Right atrium auricular region (tissue), 2 donors: ENCODE measurements at regions not wholly inside any gene's neighbourhood (a gene's known extent, or its start where the extent isn't known, plus 50 kb on each side); places are given as distances from the start of the nearest gene placed in this dataset.

Source experiments
- DNase-seq: peaks from one replicate; pipeline ENCODE4 v3.0.0-alpha.2; 2019; ENCODE audit warnings: low spot score
- H3K27ac ChIP-seq, 2 donors: fragments of 200-600 bp; sonication (generic); 1 replicate in 1 of 2; 2 replicates in 1 of 2; pipeline ENCODE4 v1.5.1; 2016 to 2019
- H3K27me3 ChIP-seq, 2 donors: fragments of 200-600 bp; sonication (generic); one replicate each; pipeline versions ENCODE4 v1.5.1 to v1.6.0; 2017 to 2019
- H3K36me3 ChIP-seq: fragments of 200-600 bp; sonication (generic); one replicate; pipeline ENCODE4 v1.5.1; 2016
- H3K4me1 ChIP-seq, 2 donors: fragments of 200-600 bp; sonication (generic); one replicate each; pipeline versions ENCODE4 v1.5.1 to v1.6.0; 2017 to 2019
- H3K4me3 ChIP-seq, 2 donors: fragments of 200-600 bp; sonication (generic); 1 replicate in 1 of 2; 2 replicates in 1 of 2; pipeline ENCODE4 v1.5.1; 2017 to 2019; ENCODE audit warnings: mild to moderate bottlenecking in 1 of 2, moderate library complexity in 1 of 2
- H3K9me3 ChIP-seq, 2 donors: fragments of 200-600 bp; sonication (generic); one replicate each; pipeline ENCODE4 v1.5.1; 2019
- CTCF ChIP-seq, 2 donors: fragments of 200-600 bp; sonication (generic); IDR thresholded peaks; one replicate each; pipeline ENCODE4 v1.5.1; 2019; ENCODE audit warnings: antibody characterized with exemption in 2 of 2

- Histone ChIP-seq H3K4me3 (no peak overlapping the region), H3K36me3 (no peaks in the 10 kb centered on the region), H3K27me3 (no peaks in the 10 kb centered on the region), H3K4me1 (no peaks in the 10 kb centered on the region), H3K27ac (no peak overlapping the region), H3K9me3 (no peaks in the 10 kb centered on the region)
- no peak for TF ChIP-seq CTCF (IDR thresholded peaks at IDR 0.05)
- no peak for DNase-seq
These were observed 70.4 kb upstream of the MLN start for GRCh38 chr6:33874136-33874760.

GRCh38 chr6:33872761-33873160 lies 69.0 kb upstream of the MLN start:
- no peaks in the 10 kb centered on the region for H3K4me1 ChIP-seq
- DNase-seq, result no peak
- no peaks in the 10 kb centered on the region for H3K27me3 ChIP-seq
- no peak overlapping the region for H3K4me3 ChIP-seq
- H3K27ac ChIP-seq, result no peak overlapping the region
- TF ChIP-seq CTCF (IDR thresholded peaks at IDR 0.05), result no peak
- H3K36me3 ChIP-seq, result no peaks in the 10 kb centered on the region
- no peaks in the 10 kb centered on the region for H3K9me3 ChIP-seq

- Histone ChIP-seq H3K4me1 (no peaks in the 10 kb centered on the region), H3K36me3 (no peaks in the 10 kb centered on the region), H3K27ac (no peak overlapping the region), H3K9me3 (no peaks in the 10 kb centered on the region), H3K27me3 (no peaks in the 10 kb centered on the region), H3K4me3 (no peak overlapping the region)
- DNase-seq, result no peak
- no peak for TF ChIP-seq CTCF (IDR thresholded peaks at IDR 0.05)
These were observed 66.1 kb upstream of the MLN start for GRCh38 chr6:33869826-33870423.

GRCh38 chr6:33869121-33869520 lies 65.3 kb upstream of the MLN start:
- no peak for TF ChIP-seq CTCF (IDR thresholded peaks at IDR 0.05)
- Histone ChIP-seq H3K27me3 (no peaks in the 10 kb centered on the region), H3K27ac (no peak overlapping the region), H3K9me3 (no peaks in the 10 kb centered on the region), H3K4me1 (no peaks in the 10 kb centered on the region), H3K36me3 (no peaks in the 10 kb centered on the region), H3K4me3 (no peak overlapping the region)
- no peak for DNase-seq

GRCh38 chr6:33868141-33868540 lies 64.3 kb upstream of the MLN start:
- Histone ChIP-seq H3K4me1 (no peaks in the 10 kb centered on the region), H3K36me3 (no peaks in the 10 kb centered on the region), H3K27ac (no peak overlapping the region), H3K4me3 (no peak overlapping the region), H3K27me3 (no peaks in the 10 kb centered on the region), H3K9me3 (no peaks in the 10 kb centered on the region)
- DNase-seq, result no peak
- TF ChIP-seq CTCF (IDR thresholded peaks at IDR 0.05), result no peak
